ENCODE measurements at regions not wholly inside any gene's neighbourhood (a gene's known extent, or its start where the extent isn't known, plus 50 kb on each side); places are given as distances from the start of the nearest gene placed in this dataset.

DNA sequence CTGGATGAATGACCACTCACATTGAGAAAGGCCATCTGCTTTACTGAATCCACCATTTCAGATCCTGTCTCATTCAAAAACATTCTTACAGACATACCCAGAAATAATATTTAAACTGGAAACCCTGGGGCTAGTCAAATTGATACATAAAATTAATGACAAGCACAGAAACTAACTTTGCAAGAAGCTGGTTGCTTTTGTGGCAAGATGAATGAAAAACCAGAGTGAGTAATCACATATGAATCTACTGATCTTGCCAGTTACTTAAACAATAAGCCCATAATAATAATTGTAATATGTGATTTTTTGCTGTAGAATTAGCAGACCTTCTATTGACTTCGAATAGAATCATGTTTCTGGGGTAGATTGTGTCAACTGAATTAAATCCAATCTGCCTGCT, 235.1 kb downstream of the PPARGC1A start:
- DNase-seq: no peak

DNA sequence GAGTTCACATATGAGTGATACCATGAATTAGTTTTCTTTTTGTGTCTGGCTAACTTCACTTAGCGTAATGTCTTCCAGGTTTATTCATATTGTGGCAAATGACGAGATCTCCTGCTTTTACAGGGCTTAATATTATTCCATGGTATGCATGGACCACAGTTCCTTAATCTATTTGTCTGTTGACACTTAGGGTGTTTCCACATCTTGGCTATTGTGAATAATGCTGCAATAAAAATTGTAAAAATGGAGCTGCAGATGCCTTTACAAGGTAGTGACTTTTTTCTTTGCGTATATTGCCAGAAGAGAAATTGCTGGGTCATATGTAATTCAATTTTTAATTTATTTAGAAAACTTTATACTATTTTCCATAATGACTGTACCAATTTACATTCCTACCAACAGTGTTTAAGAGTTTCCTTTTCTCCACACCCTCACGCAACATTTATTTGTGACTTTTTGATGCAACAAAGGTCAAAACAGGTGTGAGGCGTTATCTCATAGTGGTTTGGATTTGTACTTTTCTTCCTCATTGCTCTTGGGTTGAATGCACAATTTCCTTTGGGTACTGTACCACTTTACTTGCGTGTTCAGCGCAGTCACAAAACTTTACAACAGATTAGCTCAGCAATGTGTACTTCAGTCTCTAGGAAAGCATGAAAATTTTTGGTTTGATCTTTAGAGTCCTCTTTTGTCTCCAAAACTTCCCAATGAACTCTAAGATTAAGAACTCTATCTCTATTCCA, 240.8 kb downstream of the PPARGC1A start:
- no peak for DNase-seq

- DNase-seq: no peak
Observed at GRCh38 chr4:23635468-23635867, 254.4 kb downstream of the PPARGC1A start.

DNA sequence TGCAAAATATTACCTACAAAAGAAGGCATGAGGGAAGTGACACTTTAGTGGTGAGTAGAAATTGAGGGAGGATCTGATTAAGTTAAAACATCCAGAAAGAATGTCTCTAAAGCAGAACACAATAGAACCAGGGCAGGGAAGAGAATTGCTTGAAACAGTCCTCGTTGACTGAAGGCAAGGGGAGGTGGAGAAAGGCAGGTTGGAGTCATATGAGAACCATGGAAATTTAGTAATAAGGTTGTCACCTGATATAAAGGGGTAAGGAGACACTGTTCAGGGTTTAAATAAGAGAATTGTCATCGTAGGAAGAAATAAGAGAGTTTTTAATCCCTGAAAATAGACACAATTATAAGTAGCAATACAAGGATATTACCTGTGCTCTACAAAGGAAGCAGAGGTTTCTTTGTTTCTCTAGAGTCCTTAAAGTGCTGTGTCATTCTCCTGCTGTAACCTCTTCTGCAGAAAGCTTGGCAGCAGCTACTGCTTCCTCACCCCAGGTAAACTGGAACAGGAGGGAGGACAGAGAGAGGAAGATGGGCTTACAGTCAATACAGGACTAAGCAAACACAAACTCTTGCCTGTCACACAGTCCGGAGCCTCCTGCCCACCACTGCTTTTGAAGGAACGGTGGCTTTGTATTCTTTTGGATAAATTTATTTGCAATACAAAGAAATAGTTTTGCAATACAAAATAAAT, 258.4 kb downstream of the PPARGC1A start:
- no peak for DNase-seq

GRCh38 chr4:23630110-23630509, 259.7 kb downstream of the PPARGC1A start:
- no peak for DNase-seq

- no peak for DNase-seq
Observed at GRCh38 chr4:23629421-23629820, 260.4 kb downstream of the PPARGC1A start.

DNA sequence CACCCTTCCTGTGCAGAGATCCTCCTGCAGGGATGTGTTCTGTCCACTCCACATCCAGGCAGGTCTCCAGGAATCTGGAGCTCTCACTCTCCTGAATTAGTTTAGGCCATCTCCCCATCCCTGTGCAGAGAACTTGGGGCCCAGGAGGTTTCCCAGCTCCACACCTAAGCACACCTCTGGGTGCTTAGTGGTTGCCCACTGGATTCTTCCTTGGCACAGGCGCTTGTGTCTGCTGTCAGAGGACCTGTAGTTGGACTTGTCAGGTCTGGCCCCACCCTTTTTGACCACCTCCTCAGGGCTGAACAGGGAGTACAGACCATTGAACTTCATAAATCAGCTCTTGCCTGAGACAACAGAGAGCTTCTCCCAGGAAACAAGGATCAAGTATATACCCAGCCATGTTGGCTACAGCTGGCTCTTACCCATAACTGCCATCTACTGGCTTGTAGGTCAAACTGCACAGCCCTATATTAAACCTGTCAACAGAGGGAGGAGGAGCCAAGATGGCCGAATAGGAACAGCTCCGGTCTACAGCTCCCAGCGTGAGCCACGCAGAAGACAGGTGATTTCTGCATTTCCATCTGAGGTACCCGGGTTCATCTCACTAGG, 275.5 kb downstream of the PPARGC1A start:
- DNase-seq: no peak

DNA sequence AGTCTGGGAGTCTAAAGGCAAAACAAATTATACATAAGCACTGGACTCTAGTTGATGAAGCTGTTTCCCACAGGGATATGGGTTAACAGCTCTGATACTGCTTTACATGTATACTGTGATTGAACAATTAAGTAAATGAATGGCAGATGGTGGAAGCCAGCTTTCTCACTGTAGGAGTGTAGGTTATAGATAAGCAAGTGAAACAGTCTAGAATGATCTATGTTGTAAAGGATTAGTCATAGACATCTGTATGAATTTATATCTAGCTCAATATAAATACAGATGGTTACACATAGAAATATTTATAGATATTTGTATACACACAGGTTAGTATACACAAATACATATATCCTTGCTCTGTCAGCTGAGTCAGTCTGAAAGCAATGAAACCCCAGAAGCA, 276.1 kb downstream of the PPARGC1A start:
- no peak for DNase-seq

GRCh38 chr4:23602720-23603119, 287.1 kb downstream of the PPARGC1A start:
- DNase-seq: no peak

DNA sequence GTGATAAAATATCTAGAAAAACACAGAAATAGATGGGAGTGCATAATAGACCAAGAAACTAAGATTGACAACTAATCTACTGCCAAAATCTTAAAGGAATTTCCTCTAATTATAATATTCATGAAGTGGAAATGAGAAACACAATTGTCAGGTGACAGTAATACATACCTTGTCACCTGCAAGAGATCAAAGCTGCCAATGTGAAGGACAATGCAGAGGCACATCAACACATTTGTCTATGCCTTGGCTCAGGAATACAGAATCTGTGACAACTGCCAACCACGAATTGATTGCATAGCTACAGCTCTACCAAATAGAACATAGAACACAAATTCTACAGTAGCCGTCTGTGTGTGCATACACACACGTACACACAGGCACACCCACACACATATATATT, 295.7 kb downstream of the PPARGC1A start:
- no peak for DNase-seq

- DNase-seq: no peak
Observed at GRCh38 chr4:23590431-23590830, 299.4 kb downstream of the PPARGC1A start.

DNA sequence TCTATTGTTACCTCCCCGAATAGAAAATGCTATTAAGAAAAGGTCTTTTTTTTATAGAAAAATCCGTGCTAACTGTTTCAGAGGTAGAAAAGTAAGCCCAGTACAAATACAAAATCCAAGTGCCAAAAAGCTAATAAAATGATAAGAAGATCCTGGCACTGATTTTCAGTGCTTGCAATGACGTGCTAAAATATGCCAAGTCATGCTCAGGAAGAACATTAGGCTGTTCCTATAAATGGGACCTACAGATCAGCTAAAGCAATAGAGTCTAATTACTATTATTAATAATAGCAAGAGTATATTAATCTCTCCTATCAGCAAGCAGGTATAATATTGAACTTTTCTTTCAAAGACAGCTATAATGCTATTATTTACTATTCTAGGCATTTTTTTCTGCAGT, 305.8 kb downstream of the PPARGC1A start:
- DNase-seq: no peak

- DNase-seq: no peak
Observed at GRCh38 chr4:23582671-23583070, 307.2 kb downstream of the PPARGC1A start.

DNA sequence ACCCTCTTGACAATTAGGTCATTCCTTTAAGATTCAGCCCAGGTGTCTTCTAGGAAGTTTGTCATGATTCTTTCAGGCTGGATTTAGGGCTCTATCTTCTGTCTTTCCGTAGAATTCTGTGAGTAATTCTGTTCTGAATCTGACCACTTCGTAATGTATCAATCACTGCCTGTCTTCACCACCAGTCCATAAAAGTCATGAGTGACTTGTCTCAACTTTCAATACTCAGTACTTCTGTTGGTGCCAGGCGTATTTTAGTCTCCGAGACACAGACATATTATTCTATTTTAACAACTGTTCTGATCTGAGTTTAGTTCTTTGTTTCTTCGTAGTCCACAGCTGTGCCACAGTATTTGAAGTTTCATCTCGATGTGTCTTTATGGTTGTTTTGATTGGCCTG, 310.7 kb downstream of the PPARGC1A start:
- no peak for DNase-seq

DNA sequence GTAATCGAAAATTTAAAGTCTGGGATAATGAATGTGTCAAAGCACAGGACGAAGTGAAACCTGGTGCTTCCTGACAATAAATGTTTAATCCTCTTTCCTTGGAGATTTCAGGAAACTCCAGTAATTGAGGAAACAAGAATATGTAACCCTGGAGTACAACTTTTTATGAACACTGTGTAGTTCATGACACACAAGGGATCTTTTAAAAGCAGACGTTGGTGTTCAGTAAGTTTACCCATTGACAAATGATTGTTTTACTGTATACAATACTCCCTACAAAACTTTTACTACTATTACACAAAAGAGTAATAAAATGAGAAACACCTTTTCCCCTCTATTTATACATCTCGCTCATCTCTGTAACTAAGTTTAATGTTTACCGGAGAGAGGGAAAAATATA, 312.4 kb downstream of the PPARGC1A start:
- no peak for DNase-seq

- DNase-seq: no peak
Observed at GRCh38 chr4:23572382-23572781, 317.5 kb downstream of the PPARGC1A start.

DNA sequence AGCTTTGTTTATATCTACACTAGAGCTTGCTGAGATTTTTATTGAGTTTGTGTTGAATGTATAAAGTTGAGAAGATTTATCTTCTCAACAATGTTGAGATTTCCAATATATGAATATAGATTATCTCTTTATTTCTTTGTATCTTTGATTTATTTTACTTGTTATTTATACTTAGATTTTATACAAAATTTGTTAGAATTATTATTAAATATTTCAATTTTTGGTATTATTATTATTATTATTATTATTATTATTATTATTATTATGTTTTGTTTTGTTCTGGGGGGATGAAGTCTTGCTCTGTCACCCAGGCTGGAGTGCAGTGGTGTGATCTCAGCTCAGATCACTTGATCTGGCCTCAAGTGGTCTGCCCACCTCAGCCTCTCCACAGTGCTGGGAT, 322.5 kb downstream of the PPARGC1A start:
- no peak for DNase-seq

GRCh38 chr4:23560748-23561147, 329.1 kb downstream of the PPARGC1A start:
- no peak for DNase-seq

DNA sequence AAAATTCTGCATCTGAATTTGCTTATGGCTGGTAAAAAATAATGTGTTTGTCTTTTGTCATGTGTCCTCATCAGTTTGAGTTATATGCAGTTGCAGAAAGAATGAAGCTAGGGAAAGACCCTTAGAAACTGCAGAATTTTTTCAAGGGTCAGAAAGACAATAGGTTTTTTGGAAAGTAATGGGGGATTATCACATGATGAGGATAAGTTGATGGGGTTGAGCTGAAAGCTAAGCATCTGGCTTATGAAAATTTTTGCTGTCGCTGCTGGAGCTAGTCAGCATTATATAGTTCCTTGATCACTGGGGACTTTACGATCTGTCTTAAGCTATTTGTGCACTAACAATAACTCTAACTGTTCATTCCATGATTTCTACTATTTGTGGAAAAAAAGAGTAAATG, 331.7 kb downstream of the PPARGC1A start:
- no peak for DNase-seq

DNA sequence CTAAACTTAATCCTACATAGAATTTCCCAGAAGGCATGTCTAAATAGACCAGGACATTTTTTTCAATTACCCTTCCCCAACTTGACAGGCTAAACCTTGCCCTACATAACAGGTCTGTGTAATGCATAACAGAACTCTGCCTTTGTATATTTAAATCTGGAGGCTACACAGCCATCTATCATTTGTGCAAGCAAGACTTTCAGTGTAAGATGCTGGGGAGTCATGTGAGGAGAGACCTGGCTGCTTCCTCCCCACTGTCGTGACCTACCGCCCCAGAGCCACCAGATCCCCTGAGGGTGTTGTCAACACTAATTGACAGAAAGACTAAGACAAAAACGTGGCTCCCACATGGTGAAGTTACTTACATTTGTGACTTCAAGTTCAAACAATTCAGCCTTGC, 342.2 kb downstream of the PPARGC1A start:
- no peak for DNase-seq

GRCh38 chr4:23547096-23547495, 342.8 kb downstream of the PPARGC1A start:
- no peak for DNase-seq

- DNase-seq: no peak
Observed at GRCh38 chr4:23539969-23540569, 349.8 kb downstream of the PPARGC1A start.

DNA sequence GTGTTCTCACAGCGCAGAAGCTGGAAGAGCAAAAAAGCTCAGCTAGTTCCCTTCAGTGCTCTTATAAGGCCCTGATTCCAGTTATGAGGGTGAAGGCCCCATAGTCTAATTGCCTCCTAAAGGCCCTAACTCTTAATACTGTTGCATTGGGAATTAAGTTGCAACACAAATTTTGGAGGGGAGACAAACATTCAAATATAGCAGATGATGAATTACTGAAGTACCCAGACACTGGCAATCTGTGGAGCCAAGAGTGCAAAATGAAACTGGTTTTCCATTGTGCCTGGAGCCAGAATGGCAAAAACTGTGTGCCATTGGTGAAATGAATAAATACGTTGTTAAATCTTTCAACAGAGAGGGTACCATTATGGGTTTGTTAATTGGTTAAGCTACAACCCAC, 356.0 kb downstream of the PPARGC1A start:
- no peak for DNase-seq

DNA sequence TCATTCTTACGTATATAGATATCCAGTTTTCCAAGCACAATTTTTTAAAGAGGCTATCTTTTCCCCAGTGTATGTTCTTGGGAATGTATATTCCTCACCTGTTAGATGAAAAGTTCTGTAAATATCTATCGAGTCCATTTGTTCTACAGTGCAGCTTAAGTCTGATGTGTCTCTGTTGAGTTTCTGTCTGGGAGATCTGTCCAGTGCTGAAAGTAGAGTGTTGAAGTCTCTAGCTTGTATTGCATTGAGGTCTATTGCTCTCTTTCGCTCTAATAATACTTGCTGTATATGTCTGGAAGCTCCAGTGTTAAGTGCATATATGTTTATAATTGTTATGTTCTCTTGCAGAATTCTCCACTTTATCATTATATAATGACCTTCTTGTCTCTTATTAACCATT, 373.1 kb downstream of the PPARGC1A start:
- DNase-seq: no peak
